Middle frontal gyrus (tissue), 1 donor: ENCODE measurements at regions not wholly inside any gene's neighbourhood (a gene's known extent, or its start where the extent isn't known, plus 50 kb on each side); places are given as distances from the start of the nearest gene placed in this dataset.

Experiments
- DNase-seq: peaks from one replicate; pipeline ENCODE4 v3.0.0-alpha.2; 2015; ENCODE audit warnings: low spot score; ENCODE audit errors: extremely low spot score

DNA sequence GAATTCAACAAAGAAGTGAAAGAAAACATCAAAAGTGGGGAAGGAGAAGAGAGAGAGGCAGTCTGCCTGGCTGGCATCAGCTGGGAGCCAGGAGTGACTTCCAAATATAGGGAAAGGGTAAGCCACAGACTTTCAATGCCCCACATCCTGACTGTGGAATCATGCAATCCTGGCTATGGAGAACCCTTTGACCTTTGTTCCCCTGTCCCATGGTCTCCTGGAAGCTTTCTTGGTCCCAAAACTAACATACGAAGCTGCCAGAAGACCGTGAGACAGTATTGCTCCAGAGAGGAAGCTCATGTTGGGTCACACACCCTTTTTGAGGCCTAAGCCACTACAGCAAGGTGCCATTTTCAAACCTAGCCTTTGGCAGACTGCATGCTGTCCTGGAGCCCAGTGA, 665.5 kb downstream of the ELAVL2 start:
- no peak for DNase-seq

DNA sequence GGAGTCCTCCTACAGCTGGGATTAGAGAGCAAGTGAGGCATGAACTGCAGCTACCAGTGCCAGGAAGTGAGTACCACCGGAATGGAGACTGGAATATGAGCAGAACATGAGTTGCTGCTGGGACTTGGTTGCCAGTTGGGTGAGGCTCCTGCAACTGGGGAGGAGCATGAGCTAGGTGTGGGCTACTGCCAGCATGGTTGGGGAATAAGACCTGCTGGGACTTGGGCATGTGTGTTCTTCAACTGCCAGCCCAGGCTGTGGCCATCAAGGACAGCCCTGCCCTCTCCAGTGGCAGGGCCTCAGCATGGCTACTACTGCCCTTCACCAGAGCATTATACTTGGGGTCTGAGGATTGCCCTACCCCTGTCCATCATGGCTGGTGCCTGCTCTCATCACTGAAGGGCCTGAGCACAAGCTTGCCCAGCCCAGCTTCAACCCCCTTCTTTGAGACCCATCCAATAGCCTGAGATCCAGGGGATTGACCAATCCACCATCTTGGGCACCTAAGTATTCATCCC, 665.0 kb downstream of the ELAVL2 start:
- no peak for DNase-seq

DNA sequence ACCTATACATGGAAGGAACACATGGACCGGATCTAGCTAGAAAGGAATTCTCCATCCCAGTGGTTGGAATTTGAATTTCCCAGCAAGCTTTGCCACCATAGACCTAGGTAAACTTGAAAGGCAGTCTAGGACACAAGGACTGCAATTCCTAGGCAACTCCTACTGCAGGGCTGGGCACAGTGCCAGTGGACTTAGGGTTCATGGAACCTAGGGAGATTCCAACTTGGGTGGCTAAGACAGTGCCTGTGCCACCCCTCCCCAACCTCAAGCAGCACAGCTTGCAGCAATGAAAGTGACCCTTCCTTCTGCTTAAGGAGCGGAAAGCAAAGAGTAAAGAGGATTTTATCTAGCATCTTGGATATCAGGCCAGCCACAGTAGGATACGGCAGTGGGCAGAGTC, 663.3 kb downstream of the ELAVL2 start:
- DNase-seq, result no peak

DNA sequence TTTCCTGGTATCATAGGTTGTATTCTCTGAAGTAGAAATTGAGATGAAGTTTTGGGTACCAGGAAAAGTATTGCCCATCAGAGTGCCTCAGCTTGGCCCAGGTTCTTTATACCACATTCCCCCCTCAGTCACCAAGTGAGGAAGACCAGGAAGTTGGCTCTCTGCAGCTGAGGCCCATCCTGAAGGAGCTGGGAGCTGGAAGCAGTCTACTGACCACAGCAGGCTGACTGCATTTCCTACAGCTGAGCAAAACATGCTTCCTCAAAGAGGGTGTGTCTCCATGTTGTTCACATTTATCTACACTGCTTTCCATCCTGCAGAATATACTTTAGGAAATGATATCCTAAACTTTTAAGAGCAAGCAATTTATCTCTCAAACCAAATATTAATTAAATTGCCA, 654.6 kb downstream of the ELAVL2 start:
- no peak for DNase-seq

DNA sequence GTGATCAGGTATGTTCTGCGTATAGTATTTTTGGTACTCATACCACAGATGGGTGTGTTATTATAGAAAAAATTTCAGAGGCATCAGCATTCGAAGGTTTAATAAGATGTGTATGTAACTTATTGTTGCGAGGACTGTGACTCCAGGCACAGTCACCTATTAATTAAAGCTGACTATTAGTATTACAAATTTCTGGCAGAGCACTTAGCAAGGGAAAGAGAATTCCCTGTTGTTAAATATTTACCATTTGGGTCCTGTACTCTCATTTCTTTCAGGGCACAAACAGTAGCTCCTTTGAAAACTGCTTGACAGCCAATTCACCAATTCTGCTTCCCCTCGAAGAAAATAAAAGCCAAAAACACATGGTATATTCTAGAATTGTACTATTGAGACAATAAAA, 653.8 kb downstream of the ELAVL2 start:
- no peak for DNase-seq

DNA sequence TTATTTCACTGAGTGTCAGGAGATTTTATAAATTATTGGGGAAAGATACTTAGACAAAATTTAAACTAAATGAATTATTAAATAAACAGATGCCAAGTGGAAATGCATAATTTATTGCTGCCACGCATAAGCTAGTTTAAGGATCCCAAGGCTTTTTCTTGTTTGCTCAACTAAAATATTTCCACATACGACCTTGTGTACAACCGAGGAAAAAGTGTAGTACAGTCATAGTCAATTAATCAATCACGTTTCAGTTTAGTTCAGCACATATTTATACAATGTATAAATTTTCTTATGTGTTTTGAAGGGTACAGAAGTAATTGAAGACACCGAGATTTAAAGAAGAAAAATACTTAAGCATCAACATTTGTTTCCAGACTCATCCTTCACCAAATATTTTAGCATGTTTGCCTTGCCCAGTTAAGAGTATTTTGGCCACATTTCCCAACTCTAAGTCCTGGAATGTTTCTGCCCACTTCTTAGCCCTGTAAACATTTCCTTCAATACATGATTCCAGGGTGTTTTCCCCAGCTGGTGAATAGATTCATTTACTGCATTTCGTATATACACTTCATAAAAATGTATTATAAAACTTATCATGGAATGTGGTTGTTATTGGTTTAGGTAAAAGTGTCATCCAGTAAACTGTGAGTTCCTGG, 652.9 kb downstream of the ELAVL2 start:
- DNase-seq, result no peak

DNA sequence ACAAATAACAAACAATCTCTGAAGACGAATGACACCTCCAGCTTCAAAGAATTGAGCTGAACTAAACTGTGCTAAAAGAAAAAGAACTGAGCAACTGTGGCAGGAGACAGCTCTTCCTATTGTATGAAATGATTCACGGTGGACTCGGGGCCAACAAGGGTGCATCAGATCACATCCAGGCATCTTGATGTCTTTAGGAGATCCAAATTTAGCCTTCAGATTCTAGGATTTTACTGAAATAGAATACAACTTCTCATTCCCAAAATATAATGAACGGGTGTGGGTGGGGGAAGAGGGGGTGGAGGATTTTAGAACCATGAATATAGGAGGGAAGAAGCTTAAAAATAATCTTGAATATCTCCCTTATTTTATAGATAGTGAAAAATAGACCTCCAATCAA, 631.8 kb downstream of the ELAVL2 start:
- no peak for DNase-seq

DNA sequence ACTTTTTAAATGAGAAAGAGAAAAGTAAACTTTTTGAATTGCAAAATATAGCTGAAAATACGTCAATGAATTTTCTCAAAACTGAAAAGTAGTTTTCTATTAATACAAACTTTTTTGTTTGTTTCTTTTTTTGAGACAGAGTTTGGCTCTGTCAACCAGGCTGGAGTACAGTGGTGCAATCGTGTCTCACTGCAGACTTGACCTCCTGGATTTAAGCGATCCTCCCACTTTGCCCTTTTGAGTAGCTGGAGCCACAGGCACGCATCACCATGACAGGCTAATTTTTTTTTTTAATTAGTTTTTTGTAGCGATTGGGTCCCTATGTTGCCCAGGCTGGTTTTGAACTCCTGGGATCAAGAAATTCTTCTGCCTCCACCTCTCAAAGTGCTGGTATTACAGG, 610.4 kb downstream of the ELAVL2 start:
- no peak for DNase-seq

DNA sequence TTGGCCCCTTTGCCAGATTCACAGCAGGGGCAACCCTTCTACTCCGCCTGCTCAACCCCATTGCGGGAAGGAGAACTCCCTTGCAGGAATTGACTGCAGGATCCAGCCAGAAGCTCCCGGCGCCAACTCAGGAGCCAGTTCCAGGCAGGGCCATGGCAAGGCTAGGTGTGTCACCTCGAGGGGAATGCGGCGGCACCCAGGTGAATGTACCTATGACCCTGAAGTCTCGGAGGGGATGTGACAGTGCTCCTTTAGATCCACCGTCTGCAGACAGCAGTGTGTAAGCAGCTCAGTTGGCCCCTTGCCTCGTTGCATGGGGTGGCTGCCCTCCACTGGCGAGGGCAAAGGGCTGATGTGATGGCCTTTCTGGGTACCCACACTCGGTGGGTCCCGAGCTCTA, 606.6 kb downstream of the ELAVL2 start:
- no peak for DNase-seq

DNA sequence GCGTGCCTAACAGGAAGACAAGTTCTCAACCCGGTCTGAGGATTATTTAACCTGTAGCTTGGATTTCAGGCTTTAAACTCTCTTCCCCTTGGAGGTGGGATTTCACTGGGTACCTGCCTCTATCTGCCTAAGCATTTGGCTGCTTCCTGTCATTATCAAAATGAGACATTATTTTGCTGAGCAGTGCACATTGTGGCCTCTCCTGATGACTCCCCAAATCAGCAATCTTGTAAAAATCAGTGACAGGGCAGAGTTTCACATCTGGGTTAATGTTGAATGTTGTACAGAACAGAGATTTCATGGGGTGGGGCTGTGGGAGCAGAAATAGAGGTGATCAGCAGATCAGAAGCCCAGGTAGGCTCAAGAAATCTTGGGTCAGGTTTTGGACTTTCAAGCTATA, 605.9 kb downstream of the ELAVL2 start:
- no peak for DNase-seq

DNA sequence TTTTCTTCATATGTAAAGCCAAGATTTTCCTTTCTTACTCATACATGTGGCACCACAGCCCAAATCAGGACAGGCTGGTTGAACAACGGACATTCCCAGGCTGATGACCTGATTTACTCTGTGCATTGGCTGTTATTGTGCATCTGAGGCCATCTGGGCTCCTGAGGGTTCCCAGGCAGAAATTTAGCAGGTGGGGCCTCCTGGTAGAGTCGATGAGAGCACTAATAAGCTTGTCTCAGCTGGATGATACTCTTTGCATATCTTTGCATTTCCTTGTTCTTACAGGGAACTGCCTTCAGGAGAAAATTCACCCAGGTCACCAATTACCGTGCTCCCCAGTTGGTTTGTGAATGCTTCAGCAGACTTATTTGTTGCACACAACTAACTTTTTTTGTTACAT, 605.1 kb downstream of the ELAVL2 start:
- DNase-seq, result no peak

DNA sequence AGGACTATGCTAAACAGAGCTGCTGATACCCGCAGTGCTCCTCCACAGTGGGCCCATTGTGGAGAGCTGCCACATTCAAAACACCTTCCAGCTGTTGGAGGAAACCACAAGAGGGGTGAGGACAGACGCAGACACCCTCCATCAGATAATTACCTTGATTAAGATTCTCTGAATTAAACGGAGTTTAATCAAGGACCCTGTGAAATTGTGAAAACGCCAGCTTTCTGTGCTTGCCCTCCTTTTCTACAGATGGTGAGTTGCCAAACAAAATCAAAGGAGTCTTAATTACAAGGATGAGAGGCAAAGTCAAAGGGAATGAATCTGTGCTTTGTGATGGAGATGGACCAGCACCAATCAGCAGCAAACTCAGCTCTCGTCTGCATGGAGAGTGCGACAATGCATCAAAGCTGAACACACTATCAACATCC, 596.1 kb downstream of the ELAVL2 start:
- no peak for DNase-seq

DNA sequence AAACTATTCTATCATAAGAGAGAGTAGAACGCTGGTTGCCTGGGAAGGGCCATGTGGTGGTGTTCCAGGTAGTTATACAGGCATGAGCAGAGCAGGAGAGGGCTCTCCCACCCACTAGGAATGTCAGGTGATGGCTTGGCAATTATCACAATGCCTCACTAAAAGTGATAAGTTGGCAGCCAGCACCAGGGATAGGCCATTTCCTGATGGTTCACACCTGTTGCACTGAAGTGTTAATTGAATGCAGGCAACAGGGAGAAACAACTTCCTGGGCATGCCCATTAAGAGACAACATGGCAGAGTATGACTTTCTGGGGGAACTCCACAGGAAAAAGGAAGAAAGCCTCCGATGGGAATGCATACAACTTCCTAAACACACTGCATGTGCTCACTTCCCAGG, 593.2 kb downstream of the ELAVL2 start:
- DNase-seq, result no peak

DNA sequence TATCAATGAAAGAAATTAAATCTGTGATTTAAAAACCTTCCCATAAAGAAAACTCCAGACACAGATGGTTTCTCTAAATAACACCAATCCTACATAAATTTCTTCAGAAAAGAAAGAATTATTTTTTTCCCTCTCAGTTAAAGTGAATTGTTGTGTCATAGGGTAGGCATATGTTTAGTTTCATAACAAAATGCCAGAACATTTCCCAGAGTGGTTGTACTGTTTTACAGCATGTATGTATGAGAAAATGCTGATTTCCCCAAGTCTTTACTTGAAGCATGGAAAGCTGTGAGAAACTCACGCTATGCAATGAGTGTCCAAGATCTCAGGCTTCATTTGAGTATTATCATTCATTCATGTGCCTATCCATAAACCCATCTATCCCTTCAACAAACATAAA, 582.5 kb downstream of the ELAVL2 start:
- peak; percentile 20 for DNase-seq

DNA sequence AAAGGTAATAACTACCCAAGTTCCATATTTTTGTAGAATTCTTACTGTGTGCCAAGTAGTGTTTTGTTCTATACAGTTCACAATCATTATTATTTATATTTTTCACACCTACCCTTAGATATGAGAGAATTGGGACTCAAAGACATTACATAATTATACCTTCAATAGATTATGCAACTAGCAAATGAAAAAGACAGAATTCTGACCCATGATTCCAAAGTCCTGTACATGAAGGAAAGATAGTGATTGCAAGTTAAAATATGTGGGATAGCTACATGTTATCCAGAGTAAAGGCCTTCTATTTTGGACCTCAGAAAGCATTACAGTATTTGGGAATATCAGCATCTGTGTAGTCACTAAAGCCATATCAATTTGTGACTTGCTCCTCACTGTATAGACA, 581.0 kb downstream of the ELAVL2 start:
- DNase-seq, result no peak

DNA sequence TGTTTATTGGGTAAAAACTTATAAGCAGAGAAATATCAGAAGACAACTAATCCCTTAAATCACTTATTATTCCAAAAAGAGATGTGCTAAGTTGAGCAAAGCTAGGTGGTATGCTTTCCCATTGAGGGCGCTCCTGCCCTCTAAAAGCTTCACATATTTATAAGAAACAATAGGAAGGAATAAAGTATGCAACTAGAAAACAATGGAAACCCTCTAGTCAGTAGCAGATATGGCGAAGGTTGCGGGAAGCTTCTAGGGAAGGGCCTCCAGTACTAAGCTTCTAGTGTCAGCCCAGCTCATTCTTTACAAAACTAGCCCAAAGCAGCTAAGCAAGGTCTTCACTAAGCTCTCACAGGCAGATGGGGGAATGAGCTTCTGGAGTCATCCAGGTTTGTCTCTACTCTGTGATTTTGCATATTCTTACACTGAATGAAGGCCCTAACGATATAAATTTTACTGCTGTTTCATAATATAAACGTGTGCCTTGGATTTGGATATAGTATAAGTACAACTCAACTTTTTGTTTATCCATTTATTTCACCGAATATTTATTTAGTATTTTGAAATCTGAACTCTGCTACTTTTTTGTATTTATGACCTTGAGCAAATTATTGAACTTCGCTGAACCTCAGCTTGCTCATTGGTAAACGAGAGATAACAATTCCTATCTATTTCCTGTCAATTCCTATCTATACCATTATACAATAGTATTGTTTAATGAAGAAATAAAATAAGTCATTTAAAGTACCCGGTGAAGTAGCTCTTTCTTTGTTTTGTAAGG, 571.4 kb downstream of the ELAVL2 start:
- no peak for DNase-seq

DNA sequence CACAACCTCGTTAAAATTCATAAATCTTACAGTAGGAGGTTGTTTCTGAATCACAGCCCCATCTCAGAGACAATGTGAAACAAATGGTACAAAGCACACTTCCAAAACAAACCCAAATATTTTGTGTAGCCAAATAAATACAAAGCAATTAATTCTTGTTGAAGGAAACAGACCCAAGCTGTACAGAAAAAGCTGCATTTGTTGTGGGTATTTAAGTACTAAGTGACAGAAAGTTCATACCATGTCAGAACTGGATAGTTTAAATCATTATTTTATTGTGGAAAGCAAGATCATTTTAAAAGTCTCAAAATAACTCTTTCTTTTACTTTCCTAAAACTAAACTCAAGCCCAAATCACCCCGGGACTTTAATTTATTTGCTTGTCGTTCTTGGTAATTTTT, 570.7 kb downstream of the ELAVL2 start:
- DNase-seq, result no peak

DNA sequence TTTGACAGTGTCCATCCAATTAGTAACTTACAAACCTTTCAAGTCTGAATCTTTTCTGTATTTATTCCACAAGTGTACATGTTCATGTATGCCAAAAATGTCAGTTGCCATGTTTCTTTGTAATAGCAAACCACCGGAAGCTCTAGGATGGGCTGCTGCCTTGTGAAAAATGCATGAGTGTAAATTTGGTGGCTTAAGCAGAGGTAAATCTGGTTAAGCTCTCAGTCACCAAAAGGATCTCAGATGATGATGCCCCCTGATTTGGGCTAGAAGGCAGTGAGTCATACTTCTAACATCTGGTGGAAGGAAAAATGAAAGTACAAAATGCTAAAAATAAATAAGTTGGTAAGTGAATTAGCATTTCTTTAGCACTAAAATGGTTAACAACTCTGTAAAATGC, 567.5 kb downstream of the ELAVL2 start:
- no peak for DNase-seq

DNA sequence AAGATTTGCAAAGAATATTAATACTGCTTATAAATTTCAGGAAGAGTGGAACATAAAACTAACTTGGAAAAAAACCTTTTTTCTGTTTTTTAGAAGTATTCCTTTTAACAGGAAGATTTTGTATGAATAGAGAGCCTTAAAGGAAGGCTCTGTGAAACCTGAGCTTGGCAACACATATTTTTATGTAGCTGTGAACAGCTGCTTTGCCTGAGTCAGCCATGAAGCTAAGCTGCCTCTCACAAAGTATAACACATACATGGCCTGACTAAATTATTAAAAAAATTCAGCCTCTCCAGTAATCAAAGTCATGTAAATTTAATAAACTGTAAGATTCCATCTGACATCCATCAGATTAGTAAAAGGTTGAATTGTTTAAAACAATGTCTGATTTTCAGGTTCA, 547.5 kb downstream of the ELAVL2 start:
- no peak for DNase-seq

DNA sequence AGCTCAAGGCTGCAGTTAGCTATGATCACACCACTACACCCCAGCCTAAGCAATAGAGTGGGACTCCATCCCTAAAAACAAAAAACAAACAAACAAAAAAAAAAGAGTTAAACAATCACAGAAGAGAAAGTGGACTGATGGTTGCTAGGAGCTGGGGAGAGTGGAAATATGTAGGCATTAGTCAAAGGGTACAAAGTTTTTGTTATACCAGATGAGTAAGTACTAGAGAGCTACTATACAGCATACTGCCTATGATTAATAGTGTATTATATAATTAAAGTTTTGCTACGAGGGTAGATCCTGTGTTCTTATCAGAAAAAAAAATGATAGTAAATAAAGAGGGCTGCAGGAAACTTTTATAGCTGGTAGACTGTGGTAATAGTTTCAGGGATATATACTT, 538.6 kb downstream of the ELAVL2 start:
- no peak for DNase-seq

DNA sequence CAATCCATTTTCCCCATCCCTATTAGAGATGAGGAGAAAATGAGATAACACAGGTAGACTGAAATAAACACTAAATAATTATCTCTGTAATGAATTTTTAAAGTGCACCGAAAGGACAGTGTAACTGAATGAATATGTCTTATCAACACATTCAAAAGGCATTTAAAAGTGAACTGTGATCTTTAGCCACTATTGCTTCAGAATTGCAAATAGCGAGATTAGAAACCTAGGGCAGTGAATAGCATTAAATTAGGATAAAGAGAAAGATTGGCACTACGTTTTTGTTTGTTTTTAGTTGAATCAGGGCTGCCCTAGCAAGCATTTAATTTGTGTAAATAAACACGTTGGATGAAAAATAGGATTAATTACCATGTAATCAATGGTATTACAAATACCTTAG, 537.5 kb downstream of the ELAVL2 start:
- no peak for DNase-seq

DNA sequence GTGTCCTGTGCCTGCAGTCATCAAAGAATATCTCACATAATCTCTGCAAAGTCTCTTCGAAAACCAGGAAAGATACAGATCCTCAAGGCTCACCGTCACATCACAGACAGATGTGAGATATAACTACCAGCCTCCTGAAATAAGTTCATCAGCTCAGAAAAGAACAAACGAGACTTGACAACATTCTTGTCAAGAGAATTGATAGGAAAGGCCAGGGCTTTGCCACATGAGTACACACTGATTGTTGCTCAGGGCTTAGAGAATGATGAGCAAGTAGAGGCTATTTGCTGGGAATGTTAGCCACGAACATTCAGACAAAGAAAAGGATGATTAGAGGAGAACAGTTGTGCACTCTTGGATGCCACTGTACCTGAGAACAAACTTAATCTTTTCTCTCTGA, 535.1 kb downstream of the ELAVL2 start:
- no peak for DNase-seq

DNA sequence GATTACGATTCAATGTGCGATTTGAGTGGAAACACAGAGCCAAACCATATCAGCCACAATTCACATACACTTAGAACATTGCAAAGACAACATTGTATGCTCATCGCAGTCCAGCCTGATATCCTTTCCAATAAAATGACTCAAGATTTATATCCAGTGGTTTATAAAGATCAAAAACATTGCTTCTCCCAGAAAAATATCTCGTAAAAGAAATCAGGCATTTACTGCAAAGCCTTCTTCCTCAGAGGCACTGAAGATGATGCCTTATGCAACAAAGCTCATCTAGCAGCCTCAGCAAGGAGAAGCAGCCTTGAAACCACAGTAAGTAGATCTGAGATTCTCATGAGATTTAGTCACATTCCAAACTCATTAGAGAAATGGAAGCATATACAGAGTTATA, 523.8 kb downstream of the ELAVL2 start:
- no peak for DNase-seq
